SK-N-SH treated with all-trans-retinoic acid at 6 μM for 48 hours (cell line): ENCODE measurements at regions not wholly inside any gene's neighbourhood (a gene's known extent, or its start where the extent isn't known, plus 50 kb on each side); places are given as distances from the start of the nearest gene placed in this dataset.

Source experiments
- ARNTL ChIP-seq: fragments of 450-650 bp; formaldehyde crosslinking; IDR thresholded peaks from 2 replicates; pipeline ENCODE4 v1.5.0; 2020; ENCODE audit warnings: low read depth, mild to moderate bottlenecking, moderate library complexity, borderline replicate concordance
- BACH2 ChIP-seq: fragments of 250-450 bp; sonication (Bioruptor Pico); IDR thresholded peaks from 2 replicates; pipeline ENCODE4 v1.9.0; 2021; ENCODE audit warnings: mild to moderate bottlenecking, borderline replicate concordance
- CSDC2 ChIP-seq: fragments of 250-450 bp; sonication (Bioruptor Pico); IDR thresholded peaks from 2 replicates; pipeline ENCODE4 v1.5.0; 2020; ENCODE audit warnings: mild to moderate bottlenecking, moderate library complexity
- ESRRG ChIP-seq: fragments of 250-450 bp; sonication (Bioruptor Pico); IDR thresholded peaks from 2 replicates; pipeline ENCODE4 v1.6.1; 2021; ENCODE audit warnings: mild to moderate bottlenecking
- RARB ChIP-seq: fragments of 250-450 bp; sonication (Bioruptor Pico); IDR thresholded peaks from 2 replicates; pipeline ENCODE4 v1.8.0; 2021; ENCODE audit warnings: mild to moderate bottlenecking, moderate library complexity
- ZC3H10 ChIP-seq: fragments of 250-450 bp; sonication (Bioruptor Pico); IDR thresholded peaks from 2 replicates; pipeline ENCODE4 v1.5.1; 2021; ENCODE audit warnings: mild to moderate bottlenecking, moderate library complexity
- ZFP3 ChIP-seq: fragments of 250-450 bp; sonication (Bioruptor Pico); IDR thresholded peaks from 2 replicates; pipeline ENCODE4 v1.5.0; 2020; ENCODE audit warnings: mild to moderate bottlenecking, moderate library complexity
- ZFP30 ChIP-seq: fragments of 450-650 bp; formaldehyde crosslinking; IDR thresholded peaks from 2 replicates; pipeline ENCODE4 v1.5.0; 2022; ENCODE audit warnings: mild to moderate bottlenecking, moderate library complexity
- ZNF565 ChIP-seq: fragments of 450-650 bp; formaldehyde crosslinking; conservative IDR thresholded peaks from 2 replicates; pipeline ENCODE4 v1.5.0; 2020; ENCODE audit warnings: low read depth, mild to moderate bottlenecking, moderate library complexity
- ZNF70 ChIP-seq: fragments of 450-650 bp; formaldehyde crosslinking; IDR thresholded peaks from 2 replicates; pipeline ENCODE4 v1.5.0; 2020; ENCODE audit warnings: mild to moderate bottlenecking, moderate library complexity
- TF ChIP-seq, protein P1 (sequence below): fragments of 250-450 bp; sonication (Bioruptor Pico); IDR thresholded peaks from 2 replicates; pipeline ENCODE4 v1.5.1; 2020; ENCODE audit warnings: low read depth, mild to moderate bottlenecking, moderate library complexity
- TF ChIP-seq, protein P2 (sequence below): fragments of 250-450 bp; sonication (Bioruptor Pico); IDR thresholded peaks from 2 replicates; pipeline ENCODE4 v1.5.1; 2021; ENCODE audit warnings: mild to moderate bottlenecking, moderate library complexity
- TF ChIP-seq, protein P3 (sequence below): fragments of 250-450 bp; sonication (Bioruptor Pico); IDR thresholded peaks from 2 replicates; pipeline ENCODE4 v1.8.0; 2021; ENCODE audit warnings: low read depth, mild to moderate bottlenecking, moderate library complexity, borderline replicate concordance

- TF ChIP-seq ZC3H10 (CRISPR knock-in tag) (no peak), ARNTL (no peak), ZNF70 (no peak), RARB (CRISPR knock-in tag) (no peak), ZNF565 (no peak), ZFP30 (no peak), ZFP3 (no peak), CSDC2 (CRISPR knock-in tag) (no peak), ESRRG (CRISPR knock-in tag) (no peak), BACH2 (CRISPR knock-in tag) (no peak)
- TF ChIP-seq, protein P1, sequence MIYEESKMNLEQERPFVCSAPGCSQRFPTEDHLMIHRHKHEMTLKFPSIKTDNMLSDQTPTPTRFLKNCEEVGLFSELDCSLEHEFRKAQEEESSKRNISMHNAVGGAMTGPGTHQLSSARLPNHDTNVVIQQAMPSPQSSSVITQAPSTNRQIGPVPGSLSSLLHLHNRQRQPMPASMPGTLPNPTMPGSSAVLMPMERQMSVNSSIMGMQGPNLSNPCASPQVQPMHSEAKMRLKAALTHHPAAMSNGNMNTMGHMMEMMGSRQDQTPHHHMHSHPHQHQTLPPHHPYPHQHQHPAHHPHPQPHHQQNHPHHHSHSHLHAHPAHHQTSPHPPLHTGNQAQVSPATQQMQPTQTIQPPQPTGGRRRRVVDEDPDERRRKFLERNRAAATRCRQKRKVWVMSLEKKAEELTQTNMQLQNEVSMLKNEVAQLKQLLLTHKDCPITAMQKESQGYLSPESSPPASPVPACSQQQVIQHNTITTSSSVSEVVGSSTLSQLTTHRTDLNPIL (CRISPR knock-in tag), result no peak
- TF ChIP-seq, protein P2, sequence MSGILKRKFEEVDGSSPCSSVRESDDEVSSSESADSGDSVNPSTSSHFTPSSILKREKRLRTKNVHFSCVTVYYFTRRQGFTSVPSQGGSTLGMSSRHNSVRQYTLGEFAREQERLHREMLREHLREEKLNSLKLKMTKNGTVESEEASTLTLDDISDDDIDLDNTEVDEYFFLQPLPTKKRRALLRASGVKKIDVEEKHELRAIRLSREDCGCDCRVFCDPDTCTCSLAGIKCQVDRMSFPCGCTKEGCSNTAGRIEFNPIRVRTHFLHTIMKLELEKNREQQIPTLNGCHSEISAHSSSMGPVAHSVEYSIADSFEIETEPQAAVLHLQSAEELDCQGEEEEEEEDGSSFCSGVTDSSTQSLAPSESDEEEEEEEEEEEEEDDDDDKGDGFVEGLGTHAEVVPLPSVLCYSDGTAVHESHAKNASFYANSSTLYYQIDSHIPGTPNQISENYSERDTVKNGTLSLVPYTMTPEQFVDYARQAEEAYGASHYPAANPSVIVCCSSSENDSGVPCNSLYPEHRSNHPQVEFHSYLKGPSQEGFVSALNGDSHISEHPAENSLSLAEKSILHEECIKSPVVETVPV (CRISPR knock-in tag), result no peak
- TF ChIP-seq, protein P3, sequence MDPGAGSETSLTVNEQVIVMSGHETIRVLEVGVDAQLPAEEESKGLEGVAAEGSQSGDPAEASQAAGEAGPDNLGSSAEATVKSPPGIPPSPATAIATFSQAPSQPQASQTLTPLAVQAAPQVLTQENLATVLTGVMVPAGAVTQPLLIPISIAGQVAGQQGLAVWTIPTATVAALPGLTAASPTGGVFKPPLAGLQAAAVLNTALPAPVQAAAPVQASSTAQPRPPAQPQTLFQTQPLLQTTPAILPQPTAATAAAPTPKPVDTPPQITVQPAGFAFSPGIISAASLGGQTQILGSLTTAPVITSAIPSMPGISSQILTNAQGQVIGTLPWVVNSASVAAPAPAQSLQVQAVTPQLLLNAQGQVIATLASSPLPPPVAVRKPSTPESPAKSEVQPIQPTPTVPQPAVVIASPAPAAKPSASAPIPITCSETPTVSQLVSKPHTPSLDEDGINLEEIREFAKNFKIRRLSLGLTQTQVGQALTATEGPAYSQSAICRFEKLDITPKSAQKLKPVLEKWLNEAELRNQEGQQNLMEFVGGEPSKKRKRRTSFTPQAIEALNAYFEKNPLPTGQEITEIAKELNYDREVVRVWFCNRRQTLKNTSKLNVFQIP (CRISPR knock-in tag), result no peak
Measured at GRCh38 chr2:21331625-21332370, 208.0 kb downstream of the TDRD15 start.
